ENCODE measurements at regions not wholly inside any gene's neighbourhood (a gene's known extent, or its start where the extent isn't known, plus 50 kb on each side); places are given as distances from the start of the nearest gene placed in this dataset.
A peak's percentile ranks its signal among the peaks of the same experiment; 100 is the strongest.
"Not testable (repeated sequence)": the region's sequence is repeated elsewhere in the genome, so short reads cannot be mapped to it uniquely, and the experiment has no call there.

DNA sequence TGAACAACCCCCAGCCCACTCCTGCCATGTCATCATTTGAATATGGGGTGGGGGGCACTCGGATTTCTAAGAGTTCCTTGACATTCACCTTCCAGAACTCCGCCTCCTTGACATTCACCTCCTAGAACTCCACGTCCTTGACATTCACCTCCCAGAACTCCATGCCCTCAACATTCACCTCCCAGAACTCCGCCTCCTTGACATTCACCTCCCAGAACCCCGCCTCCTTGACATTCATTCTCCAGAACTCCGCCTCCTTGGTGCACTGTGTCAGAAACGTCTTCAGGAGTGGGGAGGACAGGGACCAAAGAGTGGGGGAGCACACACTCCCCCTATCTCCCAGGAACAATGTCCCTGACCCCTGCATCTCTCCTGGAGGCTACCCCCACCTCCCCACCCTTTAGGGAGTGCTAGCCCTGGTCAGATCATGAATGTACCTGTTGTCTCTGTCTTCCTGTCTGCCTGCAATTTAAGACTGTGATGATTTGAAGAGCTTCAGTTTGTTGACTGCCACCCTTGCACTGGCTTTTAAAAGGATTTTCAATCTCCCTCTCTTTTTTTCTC is 110.1 kb downstream of the NPTX2 start:
- DNase-seq (ENCODE audit: low spot score) = no peak

GRCh38 chr7:98728555-98728954 is 111.5 kb downstream of the NPTX2 start:
- DNase-seq (ENCODE audit: low spot score) = no peak

DNA sequence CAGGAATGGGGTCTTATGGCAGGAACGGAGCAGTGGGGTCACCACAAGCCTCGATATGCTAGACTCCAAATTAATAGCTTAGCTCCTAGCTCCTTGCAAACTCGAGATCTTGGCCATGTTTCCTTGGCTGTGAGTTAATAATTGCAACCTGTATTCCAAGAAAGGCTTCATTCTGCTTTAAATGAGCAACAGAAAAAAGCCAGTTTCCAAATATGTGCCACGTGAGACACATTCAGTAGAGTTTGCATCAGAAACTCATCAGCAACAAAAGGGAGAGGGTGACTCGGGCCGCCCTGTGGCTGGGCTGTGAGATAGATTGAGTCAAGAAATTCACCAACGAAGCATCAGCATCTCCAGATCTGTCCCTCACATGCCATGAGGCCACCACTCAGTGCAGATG is 112.0 kb downstream of the NPTX2 start:
- no peak for DNase-seq (ENCODE audit: low spot score)

DNA sequence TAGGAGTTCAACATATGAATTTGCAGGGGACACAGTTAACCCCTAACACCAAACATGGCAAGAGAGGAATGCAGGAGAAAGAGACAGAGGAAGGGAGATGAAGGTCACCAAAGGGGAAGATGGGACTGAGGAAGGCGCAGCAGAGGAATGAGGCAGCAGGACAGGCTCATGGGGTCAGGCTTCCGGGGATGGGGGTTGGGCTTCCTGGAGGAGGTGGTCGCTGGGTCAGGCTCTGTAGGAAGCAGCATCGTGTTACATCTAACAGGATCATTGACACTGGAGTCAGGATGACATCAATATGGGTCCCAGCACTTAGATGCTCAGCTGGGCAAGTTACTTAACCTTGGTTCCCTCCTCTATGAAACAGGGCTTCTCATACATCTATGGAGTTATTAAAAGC is 113.2 kb downstream of the NPTX2 start:
- DNase-seq (ENCODE audit: low spot score) = peak; percentile 33

GRCh38 chr7:98731651-98732050 is 114.6 kb downstream of the NPTX2 start:
- peak; percentile 65 for DNase-seq (ENCODE audit: low spot score)

DNA sequence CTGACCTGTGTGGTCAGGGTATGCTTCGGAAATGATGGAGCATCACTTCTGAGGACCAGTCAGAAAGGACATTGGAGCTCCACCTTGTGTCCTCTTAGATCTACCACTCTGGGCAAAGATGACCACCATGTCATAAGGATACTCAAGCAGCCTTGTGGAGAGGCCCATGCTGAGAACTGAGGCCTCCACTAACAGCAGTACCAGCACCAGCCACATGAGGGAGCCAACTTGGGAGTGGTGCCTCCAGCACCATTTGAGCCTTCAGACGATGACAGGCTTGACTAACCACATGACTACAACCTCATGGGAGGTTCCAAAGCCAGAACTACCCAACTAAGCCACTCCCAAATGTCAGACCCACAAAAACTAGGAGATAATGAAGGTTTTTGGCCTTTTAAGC is 116.0 kb downstream of the NPTX2 start:
- peak; percentile 43 for DNase-seq (ENCODE audit: low spot score)

DNA sequence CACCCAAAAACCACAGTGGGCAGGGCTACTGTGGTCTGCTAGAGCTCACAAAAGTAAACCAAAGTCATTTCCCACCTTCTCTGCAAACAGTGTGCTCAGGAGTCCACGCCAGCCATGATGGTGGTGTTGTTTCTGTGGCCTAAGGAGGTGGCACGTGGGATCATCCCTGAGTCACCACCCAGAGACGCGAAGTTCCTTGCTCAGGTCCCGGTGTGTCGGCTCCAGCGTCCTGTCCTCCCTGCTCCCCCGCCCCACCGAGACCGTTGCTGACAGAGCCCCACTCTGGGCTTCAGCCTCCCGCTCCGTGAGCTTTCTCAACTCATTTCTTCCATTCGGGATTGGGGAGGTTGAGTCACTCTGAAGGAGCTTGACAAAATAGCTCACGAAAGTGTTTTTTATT is 118.7 kb downstream of the NPTX2 start:
- DNase-seq (ENCODE audit: low spot score) = peak; percentile 75

DNA sequence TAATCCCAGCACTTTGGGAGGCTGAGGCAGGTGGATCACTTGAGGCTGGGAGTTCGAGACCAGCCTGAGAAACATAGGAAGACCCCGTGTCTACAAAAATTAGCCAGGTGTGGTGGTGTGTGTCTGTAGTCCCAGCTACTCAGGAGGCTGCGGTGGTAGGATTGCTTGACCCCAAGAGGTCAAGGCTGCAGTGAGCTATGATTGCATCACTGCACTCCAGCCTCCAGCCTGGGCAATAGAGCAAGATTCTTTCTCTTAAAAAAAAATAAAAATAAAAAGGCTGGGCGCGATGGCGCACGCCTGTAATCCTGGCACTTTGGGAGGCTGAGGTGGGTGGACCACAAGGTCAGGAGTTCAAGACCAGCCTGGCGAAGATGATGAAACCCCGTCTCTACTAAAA is 119.4 kb downstream of the NPTX2 start:
- DNase-seq (ENCODE audit: low spot score) = not testable (repeated sequence)

DNA sequence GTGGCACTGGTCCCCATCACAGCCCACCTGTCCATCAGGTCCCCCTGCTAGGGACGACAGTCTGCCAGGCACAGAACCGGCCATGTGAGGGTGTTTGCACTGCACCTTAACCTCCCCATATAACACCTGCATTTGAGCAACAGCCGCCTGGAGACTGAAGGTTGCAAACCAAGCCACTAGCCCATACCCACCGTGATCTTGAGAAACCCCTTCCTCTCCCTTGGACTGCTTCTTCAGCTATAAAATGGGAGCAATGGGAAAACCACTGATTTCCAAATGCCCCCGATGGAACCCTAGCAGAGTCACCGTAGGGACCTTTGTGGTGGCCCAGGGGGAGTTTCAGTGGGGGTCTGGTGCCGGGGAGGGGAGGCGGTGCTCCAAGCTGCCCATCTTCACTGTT is 120.1 kb downstream of the NPTX2 start:
- peak; percentile 77 for DNase-seq (ENCODE audit: low spot score)

- no peak for DNase-seq (ENCODE audit: low spot score)
Observed at GRCh38 chr7:98740643-98741042, 123.6 kb downstream of the NPTX2 start.

GRCh38 chr7:98745722-98746318 is 124.0 kb downstream of the TMEM130 start:
- DNase-seq (ENCODE audit: low spot score) = no peak

DNA sequence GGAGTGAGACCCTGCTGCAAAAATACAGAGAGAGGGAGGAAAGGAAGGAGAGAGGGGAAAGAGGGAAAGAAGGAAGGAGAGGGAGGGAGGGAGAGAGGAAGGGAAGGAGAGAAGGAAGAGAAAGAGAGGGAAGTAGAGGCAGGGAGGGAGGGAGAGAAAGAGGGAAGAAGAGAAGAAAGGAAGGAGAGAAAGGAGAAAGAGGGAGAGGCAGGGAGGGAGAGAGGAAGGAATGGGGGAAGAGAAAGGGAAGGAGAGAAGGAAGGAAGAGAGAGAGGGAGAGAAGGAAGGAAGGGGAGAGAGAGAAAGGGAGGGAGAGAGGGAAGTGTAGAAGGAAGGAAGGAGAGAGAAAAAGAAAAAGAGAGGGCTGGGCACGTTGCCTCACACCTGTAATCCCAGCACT is 121.7 kb downstream of the TMEM130 start:
- no peak for DNase-seq (ENCODE audit: low spot score)

DNA sequence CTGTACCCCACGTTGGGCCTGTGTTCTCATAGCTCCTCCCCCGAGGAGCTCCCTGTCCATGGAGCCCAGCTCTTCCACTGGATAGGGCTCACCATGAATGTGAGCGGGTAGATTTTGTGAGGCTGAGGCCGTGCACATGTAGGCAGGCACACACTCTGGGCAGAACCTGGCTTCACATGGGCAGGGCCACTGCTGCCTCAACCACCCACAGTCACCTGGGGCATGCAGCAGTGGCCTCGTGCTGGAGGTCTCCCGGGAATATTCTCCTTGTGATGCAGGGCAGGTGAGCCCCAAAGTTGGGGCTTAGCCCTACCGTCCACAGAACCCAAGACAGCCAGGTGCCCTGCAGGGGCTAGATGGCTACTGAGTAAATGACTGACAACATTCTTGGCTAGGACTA is 116.6 kb downstream of the TMEM130 start:
- DNase-seq (ENCODE audit: low spot score) = no peak

GRCh38 chr7:98753989-98754479 is 115.8 kb downstream of the TMEM130 start:
- DNase-seq (ENCODE audit: low spot score) = no peak

GRCh38 chr7:98755138-98755898 is 114.5 kb downstream of the TMEM130 start:
- DNase-seq (ENCODE audit: low spot score) = no peak

DNA sequence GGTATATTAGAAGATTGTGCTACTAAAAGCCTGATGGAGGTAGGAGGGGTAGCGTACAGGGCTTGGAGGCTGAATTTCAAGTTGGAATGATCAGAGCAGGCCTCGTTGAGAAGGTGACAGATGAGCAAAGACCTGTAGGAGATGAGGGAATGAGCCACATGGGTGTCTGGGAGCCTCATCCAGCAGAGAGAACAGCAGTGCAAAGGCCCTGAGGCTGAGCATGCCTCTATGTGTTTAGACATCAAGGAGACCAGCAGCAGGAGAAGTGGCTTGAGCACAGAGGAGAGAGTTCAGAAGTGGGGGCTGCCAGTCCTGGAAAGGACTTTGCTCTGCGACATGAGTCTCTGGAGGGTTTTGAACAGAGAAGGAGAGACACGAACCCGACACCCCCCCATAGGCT is 111.7 kb downstream of the TMEM130 start:
- no peak for DNase-seq (ENCODE audit: low spot score)

GRCh38 chr7:98760201-98760651 is 109.6 kb downstream of the TMEM130 start:
- no peak for DNase-seq (ENCODE audit: low spot score)

- DNase-seq (ENCODE audit: low spot score) = no peak
Observed at GRCh38 chr7:98761225-98761624, 108.6 kb downstream of the TMEM130 start.

DNA sequence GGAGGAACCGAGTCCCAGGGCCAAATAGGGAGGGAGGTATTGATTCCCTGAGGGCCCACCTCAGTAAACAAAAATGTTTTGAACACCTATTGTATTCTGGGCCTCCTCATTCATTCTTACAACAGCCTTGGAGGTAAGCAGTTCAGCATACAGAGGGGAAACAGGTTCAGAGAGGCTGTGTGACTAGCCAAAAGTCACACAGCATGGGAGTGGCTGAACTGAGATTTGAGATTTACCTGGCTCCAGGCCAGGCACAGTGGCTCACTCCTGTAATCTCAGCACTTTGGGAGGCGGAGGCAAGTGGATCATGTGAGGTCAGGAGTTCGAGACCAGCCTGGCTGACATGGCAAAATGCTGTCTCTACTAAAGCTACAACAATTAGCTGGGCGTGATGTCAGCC is 107.2 kb downstream of the TMEM130 start:
- no peak for DNase-seq (ENCODE audit: low spot score)

GRCh38 chr7:98763441-98763840 is 106.4 kb downstream of the TMEM130 start:
- no peak for DNase-seq (ENCODE audit: low spot score)

DNA sequence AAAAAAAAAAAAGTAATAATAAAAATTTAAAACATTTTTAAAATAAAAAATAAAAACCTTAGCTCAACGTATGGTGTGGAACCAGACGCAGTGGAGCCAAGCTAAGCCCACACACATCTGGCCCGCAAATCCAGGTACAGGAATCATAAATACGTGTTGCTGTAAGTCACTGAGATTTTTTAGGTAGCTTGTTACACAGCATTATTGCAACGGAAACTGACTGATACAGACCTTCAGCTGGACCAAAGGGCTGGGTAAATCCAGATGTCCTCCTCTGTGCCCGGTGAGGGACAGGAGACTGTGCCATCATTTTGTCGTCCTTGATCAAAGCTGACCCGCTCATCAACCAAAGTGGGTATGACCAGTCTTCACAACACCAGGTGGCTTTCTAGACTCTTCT is 104.9 kb downstream of the TMEM130 start:
- DNase-seq (ENCODE audit: low spot score) = no peak

DNA sequence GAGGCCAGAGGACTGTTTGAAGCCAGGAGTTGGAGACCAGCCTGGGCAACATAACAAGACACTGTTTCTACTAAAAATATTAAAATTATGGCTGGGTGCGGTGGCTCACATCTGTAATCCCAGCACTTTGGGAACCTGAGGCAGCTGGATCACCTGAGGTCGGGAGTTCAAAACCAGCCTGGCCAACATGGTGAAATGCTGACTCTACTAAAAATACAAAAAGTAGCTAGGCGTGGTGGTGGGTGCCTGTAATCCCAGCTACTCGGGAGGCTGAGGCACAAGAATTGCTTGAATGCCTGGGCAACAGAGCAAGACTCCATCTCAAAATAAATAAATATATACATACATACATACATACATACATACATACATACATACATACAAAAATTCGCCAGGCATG is 99.7 kb downstream of the TMEM130 start:
- DNase-seq (ENCODE audit: low spot score) = not testable (repeated sequence)

- no peak for DNase-seq (ENCODE audit: low spot score)
Observed at GRCh38 chr7:98771519-98771918, 98.3 kb downstream of the TMEM130 start.

All from mesenteric fat pad (tissue), 1 donor.